Stimulated activated naive CD8-positive, alpha-beta T cell treated with anti-CD3 and anti-CD28 coated beads, Interleukin-15, Interleukin-2, amounts not matched to agents 100 U/mL and 50 U/mL, for 24 hours (primary cell): ENCODE measurements at regions not wholly inside any gene's neighbourhood (a gene's known extent, or its start where the extent isn't known, plus 50 kb on each side); places are given as distances from the start of the nearest gene placed in this dataset.
"Not testable (repeated sequence)": the region's sequence is repeated elsewhere in the genome, so short reads cannot be mapped to it uniquely, and the experiment has no call there.

Experiments
- ATAC-seq: fragments of 150-1000 bp; cut with Tn5 transposase; one replicate; pipeline ENCODE4 v1.10.0; 2021
- DNase-seq: peaks from one replicate; pipeline ENCODE4 v3.0.0; 2021

DNA sequence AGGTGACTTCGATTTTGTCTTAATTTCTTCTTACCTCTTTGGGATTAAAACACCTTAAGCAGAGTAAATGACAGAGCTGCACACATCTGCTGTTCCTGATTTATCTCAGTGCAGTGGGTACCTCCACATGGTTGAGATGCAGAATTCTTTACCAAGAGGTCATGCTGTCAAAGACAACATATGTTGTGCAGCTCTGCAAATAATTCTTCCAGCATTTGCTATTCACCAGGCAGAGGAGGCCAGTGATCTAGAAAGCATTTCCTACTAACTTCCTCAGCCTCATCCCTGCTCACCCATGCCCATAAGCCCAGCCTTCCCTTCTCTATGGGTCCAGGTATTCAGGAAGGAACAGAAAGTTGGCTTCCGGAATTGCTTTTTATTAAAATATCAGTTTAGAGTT, 109.3 kb downstream of the THBS2 start:
- no peak for ATAC-seq
- DNase-seq, result no peak

DNA sequence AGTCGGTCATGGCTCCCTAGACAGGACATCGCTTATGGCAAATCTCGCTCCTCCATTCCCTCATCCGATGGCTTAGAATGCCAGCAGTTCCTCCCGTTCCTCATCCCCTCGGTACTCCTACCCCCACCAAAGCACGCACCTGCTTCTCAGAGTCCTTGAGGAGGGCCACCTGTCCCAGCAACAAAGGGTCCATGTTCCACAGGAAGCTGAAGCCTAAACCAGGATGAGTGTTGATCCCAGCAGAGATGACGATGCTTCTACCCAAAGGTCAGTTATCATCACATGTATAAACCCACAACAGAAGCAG, 111.2 kb downstream of the THBS2 start:
- ATAC-seq, result no peak
- no peak for DNase-seq

DNA sequence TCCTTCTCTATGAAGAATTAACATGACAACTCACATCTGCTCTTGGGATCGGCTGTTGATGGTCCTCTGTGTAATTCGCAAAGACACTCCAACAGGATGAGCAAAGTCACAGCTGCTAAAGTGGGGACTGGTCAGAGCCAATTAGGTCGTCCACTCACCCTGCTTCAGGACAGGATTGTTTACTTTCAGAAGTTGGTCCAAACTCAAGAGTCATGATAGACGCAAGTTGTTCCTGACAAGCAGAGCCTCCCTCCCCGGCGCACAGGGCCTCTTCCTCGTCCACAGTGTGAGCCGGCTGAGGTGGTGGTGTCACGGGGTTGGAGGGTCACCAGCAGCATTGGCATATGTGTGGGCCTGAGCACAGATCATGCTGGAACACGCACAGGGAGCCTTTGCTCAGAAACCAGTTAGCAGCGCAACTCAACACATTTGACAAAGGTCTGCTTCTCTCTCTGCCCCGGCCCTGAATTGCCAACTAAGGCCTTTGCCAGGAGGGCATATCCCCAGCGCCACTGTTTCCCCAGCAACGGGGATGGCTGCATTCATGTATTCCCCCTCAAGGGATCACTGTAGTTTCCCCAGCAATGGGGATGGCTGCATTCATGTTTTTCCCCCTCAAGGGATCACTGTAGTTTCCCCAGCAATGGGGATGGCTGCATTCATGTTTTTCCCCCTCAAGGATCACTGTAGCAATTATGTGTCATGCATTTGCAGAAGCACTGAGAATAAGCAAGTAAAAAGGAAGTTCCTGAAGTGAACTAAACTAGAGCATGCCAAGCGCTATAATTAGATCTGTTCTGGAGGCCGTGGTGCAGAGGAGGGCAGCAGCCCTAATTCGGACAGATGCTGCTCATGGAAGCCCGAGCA, 111.7 kb downstream of the THBS2 start:
- ATAC-seq (no peak), DNase-seq (no peak)

DNA sequence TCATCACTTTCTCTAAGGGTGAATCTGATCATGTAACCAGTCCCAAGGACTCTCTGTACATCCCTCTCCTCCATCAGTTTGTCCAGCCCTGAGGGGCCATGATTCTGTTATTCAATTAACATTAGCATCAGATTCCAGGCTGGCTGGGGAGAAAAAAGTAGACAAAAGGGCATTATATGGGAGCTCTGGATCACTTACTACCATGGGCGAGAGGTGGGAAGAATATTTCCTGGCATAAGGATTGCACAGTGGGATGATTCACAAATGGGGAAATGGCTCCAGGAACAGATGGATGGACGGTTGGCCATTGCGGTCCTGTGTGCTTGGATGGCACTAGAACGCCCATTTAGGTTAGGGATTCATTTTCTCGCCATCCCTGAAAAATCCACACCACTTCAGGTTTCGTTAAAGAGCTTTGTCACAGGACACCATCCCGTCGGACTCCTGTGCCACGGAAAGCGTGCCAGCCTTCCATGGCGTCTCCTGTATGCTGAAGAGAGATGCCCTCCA, 112.6 kb downstream of the THBS2 start:
- no peak for ATAC-seq

DNA sequence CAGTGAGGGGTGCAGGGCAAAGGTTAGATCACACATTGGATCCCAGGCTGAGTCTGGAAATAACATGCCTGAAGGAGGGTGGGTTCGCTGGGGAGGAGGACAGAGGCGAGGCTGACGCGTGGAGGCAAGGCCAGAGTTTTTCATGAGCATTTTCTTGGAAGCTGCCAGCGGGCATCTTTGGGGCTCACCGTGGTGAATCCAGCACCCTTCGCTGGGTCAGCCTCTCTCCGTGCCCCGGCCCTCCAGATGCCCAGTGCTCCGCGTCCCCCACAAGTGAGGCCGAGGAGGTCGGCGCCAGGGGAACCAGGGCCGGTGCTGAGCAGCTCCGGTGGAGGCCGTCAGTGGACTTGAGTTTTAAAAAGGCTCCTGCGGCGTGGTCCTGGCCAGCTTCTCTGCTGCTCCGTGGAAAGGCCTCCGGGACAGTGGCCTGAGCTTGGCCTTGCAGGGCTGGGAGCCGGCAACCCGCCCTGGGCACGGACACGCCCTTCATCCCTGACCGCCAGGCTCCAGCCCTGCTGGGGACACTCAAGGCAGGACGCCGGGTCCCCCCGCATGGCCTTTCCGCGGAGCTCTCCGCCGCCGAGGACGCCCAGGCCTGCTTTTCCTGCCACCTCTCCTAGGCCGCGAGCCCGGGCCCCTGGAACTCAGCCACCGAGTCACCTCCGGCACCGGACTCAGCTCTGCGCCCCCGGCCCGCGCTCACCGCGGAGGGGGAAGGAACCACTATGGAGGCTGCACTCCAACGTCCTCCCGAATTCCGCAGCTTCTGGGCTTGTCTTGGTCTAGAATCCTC, 114.3 kb downstream of the THBS2 start:
- ATAC-seq (no peak), DNase-seq (no peak)

More for the DNA sequence above, 112.6 kb downstream of the THBS2 start:
- no peak for DNase-seq

DNA sequence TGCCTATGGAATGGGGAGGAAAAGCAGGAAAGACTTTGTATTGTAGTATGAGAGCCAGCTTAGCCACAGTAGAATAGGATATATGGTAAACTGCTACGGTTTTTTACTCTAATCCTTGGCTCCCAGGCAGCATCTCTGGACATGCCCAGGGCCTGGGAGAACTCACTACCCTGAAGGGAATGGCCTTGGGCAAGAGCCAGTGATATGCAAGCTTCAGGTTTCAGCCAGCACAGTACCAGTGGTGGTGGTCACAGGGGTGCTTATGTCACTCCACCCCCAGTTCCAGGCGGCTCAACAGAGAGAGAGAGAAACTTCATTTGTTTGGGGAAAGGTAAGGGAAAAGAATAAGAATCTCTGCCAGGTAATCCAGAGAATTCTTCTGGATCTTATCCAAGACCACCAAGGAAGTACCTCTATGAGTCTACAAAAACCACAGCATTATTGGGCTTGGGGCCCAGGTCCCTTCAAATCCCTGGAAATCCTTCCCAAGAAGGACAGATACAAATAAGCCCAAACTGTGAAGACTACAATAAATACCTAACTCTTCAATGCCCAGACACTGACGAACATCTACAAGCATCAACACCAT, 121.2 kb downstream of the THBS2 start:
- ATAC-seq, result no peak
- DNase-seq, result no peak

DNA sequence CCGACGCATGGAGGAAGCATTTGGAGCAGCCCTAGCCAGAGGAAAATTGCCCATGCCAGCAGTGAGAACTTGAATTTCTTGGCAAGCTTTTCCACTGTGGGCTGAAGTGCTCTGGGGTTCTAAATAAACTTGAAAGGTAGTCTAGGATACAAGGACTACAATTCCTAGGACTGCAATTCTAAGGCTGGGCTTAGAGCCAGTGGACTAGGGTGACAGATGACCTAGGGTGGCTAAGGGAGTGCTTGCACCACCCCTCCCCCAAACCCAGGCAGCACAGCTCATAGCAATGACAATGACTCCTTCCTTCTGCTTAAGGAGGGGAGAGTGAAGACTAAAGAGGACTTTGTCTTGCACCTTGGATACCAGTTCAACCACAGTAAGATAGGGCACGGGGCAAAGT, 122.3 kb downstream of the THBS2 start:
- no peak for DNase-seq
- ATAC-seq, result no peak

DNA sequence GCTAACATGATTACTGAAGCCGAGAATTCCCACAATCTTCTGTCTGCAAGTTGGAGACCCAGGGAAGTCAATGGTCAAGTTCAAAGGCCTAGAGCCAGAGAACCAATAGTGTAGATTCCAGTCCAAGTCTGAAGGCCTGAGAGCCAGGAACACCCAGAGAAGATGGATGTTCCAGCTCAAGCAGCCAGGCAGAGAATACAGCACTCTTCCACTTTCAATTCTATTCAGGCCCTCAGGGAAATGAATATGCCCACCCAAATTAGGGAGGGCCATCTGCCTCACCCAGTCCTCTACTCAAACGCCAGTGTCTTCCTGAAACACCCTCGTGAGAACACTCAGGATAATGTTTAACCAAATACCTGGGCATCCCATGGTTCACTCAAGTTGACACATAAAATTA, 123.5 kb downstream of the THBS2 start:
- DNase-seq, result no peak
- ATAC-seq, result no peak

DNA sequence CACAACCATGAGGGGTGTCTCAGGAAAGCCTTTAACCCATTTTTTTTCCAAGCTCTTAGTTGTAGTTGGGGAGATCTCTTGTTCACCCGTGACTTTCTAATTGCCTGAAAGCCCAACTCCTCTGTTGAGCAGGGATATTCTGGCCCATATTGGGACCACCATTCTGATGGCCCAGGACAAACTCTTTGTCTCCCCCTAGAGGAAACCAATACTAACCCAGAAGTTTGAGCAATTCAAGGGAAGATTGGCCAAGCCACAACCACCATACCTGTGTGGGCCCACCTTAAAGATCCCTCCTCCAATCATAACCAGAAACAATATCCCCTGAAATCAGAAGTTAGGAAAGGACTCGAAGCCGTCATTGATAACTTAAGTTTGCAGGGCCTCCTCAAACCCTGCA, 132.6 kb downstream of the THBS2 start:
- no peak for ATAC-seq
- DNase-seq, result no peak

DNA sequence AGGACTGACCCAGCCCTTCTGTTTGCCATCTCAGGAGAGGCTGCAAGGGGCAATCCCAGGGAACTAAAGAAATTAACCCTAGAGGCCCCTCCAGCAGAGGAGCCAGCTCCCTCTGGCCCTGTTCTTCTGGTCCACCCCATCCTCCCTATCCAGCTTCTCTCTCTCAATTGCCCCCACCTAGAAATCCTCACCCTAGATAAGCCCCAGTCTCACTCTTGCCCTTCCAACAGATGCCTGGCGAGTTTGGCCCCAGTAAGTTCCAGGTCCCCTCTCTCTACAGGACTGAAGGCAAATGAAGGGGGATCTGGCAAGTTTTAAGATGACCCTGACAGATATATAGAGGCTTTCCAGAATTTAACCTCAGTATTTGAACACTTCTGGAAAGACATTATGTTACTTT, 134.0 kb downstream of the THBS2 start:
- ATAC-seq (no peak), DNase-seq (no peak)

DNA sequence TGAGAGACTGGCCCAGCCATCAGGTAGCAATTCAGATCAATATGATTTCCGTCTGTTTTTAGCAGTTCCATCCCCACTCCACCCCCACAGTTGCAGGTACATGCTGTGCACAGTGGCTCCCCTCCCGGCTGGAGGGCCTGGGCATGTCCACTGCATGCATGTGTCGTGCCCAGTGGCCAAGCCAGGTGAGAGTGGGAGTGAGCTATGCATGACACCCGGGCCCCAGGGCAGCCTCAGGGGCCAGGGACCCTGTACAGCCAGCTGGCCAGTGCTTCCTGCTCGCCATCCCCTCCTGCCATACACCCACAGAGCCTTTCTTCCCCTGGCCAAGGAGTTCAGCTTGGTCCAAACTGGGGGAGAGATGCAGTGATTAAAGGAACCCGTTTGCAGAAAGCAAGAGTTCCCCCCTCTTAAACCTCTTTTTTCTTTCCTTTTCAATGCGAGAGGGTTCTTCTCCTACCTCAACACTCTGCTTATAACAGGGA, 135.3 kb downstream of the THBS2 start:
- no peak for ATAC-seq
- DNase-seq, result no peak

DNA sequence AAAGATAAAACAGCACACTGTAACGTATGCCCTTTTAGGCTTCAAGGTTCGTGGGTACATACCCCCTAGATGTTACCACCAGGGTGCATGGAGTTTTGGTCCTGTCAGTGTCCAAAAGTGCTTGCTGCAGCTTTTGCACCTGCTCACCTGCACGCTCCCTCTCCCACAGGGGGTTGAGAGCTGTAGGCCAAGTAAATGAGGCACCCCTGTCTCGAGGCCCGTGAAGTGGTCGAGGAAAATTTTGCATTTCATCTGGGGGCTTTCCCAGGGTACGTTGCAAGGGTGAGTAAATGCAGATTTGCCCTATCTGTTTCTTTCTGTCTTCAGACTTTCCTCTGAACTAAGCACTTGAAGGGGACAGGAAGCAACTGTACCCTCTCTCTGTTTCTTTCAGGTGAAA, 136.0 kb downstream of the THBS2 start:
- DNase-seq, result no peak
- ATAC-seq, result no peak

DNA sequence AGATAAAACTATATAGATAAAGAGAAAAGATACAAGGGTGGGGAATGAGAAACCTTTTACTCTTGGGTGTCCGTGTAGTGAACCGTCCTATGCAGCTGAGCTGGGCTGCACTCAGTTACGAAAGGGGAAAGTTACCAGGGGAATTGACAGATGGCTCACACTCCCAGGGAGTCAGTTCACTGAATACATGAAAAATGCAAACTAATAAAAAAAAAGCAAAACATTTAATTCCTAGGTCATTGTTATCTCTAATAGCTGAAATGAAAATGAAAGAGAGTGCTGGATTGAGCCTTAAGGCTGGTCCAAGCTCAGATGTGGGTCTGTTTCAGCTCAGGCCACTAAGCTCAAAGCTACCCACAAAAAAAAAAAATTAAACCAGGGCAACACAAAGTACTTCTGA, 138.0 kb downstream of the THBS2 start:
- DNase-seq, result no peak
- no peak for ATAC-seq

DNA sequence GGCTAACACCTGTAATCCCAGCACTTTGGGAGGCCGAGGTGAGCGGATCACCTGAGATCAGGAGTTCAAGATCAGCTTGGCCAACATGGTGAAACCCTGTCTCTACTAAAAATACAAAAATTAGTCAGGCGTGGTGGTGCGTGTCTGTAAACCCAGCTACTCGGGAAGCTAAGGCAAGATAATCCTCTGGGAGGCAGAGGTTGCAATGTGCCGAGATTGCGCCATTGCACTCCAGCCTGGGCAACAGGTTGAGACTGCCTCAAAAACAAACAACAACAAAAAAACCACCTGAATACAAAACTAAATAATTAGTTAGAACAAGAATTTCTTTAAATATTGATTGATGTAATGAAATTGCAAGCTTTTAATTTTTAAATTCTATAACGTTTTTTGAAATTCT, 139.0 kb downstream of the THBS2 start:
- not testable (repeated sequence) for DNase-seq, ATAC-seq

DNA sequence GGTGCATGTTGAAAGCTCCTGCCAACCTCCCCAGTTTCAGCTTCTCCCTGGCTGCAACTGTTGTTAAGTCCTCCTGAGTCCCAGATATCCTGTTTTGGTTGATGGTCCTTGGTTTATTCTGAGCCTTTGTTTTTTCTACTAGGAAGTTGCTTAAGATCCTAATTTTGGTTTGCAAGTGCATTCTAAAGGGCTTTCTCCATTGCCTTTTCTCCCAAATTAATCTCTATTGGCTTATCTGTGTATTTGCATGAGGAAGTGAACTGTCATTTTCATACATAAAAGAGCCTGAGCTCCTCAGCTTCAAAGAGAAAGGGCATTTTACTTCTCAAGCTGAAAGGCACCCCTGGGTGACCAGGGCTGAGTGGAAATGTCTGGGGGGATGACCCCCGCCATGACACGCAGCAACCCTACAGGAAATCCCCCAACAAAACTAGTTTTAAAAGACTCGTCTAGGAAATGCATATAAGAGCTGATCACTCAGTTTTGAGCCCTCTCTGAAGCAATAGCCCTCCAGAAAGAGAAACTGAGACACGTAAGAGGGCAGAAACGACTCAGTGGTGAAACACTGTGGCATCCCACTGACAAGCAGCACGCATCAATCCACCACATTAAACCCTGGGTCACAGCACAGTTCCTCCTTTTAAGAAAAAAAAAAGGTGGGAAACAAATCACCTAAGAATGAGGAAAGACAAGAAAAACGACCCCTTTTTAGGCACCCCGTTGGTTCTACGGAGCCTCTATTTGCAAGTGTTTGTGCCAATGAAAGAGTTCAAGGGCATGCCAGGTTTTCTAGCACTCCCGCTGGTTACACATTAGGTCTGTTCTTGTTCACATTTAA, 140.9 kb downstream of the THBS2 start:
- peak; percentile 49 for ATAC-seq
- no peak for DNase-seq

DNA sequence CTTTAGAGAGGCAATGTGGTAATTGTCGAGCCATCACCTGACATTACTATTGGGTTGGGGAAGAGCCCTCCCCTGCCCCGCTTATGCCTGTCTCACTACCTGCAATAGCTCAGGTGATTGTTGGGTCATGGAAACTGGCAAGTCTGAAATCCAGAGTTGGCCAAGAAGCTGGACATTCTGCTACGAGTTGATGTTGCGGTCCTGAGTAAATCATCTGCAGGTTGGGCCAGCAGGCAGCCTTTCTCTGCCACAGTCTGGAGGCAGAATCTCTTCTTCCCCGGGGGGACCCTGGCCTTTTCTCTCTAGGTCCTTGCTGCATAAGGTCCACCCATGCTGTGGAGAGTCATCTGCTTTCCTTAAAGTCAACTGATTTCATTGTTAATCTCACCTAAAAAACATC, 142.4 kb downstream of the THBS2 start:
- ATAC-seq, result no peak
- no peak for DNase-seq

DNA sequence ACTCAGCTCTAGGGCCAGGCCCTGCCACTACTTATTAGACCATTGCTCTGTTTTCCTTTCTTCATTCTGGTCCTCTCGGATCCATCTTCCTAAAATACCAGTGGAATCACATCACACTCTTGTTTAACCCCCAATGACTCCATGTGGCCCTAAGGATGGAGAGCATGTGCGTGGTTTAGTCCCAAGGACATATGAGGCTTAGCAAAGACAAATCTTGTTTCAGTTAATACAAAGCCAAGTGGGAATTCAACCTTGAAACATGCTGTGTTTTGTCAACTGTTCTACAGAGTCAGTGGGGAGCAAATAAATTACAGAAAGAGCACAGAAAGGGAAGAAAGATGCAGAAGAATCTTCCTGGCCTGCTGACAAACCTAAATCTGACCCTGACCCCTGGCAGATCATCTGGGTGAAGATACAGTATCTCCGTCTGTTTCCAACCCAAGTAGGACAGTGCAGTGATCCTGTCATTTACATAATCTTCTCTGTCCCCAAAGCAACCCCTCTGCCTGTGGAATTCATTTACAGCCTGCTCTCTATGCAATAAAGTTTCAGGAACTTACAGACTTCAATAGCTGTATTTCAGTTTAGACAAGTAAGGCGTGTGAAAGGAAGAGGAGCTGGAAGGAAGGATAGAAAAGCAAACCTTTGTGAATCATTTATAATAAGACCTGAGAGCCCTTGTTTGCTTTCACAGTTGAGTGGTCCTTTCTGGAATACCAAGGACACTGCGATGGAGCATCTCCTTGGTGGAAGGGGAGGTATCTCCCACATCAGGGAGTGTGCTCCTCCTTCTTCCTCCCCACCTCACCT, 144.0 kb downstream of the THBS2 start:
- no peak for DNase-seq
- ATAC-seq, result no peak

DNA sequence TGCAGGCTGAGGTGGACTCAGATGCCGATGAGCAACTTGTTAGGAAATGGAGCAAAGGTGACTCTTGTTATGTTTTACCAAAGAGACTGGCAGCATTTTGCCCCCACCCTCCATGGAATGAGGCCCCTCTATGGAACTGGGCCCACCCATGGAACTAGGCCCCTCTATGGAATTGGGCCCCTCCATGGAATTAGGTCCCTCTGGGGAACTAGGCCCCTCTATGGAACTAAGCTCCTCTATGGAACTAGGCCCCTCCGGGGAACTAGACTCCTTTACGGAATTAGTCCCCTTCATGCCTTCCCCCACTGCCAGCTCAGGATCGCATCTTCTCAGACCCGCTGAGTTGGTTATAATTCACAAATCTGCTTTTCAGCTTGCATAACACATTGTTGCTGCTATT, 144.9 kb downstream of the THBS2 start:
- ATAC-seq (no peak), DNase-seq (no peak)

DNA sequence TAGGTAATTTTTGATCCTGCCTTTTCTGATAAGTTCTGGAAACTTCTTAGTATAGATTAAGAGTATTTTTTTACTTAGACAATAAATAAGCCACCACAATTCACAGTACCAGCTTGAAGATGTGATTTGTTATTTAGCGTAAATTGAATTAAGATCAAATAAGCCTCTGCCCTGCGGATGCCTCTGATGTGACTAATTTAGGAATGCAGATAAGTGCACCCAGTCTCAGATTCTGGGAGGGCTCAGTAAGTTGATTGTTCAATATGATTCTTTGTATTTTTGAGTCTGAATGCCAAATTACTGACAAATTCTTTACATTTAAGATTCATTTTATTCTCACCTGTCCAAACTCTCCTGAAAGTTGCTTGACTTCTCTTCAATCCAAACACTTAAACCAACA, 147.5 kb downstream of the THBS2 start:
- DNase-seq (no peak), ATAC-seq (no peak)

DNA sequence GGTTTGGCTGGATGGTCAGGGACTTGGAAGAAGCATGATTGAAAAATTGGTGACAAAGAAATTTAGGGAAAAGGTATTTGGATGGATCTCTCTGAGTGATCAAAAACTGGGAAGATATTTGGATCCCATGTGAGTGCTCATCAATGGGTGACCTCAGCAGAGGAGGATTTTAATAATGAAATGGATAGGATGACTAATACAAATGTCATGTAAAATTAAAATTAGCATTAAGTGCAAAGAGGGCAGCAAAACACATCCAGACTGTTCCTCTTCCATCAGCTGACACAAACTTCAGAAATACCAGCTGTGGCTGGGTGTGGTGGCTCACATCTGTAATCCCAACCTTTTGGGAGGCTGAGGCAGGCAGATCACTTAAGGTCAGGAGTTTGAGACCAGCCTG, 151.7 kb downstream of the THBS2 start:
- ATAC-seq (no peak), DNase-seq (no peak)
